HG02885 (cell line): ENCODE measurements at regions not wholly inside any gene's neighbourhood (a gene's known extent, or its start where the extent isn't known, plus 50 kb on each side); places are given as distances from the start of the nearest gene placed in this dataset.
"Not testable (repeated sequence)": the region's sequence is repeated elsewhere in the genome, so short reads cannot be mapped to it uniquely, and the experiment has no call there.

Experiments
- ATAC-seq: cut with Tn5 transposase; IDR thresholded peaks from one replicate; pipeline ENCODE4 v1.9.1; 2021; ENCODE audit warnings: mild to moderate bottlenecking; ENCODE audit not compliant: unreplicated experiment, poor library complexity

DNA sequence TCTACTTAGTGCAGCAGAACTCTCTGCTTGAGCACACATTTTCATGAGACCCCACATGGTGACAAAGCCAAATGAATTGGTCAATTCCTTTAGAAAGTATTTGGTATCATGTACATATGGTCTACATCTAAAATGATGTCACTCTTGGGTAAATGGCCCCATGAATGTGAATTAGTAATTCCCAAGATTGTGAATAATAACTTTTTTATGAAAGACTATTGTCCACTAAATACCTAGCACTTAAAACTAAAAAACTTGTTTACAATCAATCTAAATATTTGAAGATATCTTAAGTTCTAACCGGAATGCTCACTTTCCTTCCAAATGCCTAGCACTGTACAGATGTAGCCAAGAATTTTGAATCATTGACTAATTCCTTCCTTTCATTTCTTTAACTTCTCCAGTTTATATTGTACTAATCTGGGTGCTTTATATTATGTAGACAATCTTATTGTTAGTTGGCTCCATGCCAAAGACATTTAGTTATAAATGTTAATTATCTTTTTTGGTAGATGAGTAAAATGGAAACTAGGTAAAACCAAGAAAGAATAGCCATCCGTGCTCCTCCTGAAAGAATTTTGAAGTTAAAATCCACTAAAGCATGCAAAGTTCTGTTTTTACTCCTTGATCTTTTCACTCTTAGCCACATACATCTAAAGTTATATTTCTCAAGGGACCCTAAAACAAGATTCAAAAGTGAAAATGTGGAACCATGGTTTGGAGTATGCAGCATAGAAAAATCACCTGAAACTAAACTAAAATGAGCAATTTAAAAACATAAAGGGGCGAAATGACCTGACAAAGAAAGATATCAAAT, 145.0 kb upstream of the ARHGAP20 start:
- ATAC-seq = no peak

DNA sequence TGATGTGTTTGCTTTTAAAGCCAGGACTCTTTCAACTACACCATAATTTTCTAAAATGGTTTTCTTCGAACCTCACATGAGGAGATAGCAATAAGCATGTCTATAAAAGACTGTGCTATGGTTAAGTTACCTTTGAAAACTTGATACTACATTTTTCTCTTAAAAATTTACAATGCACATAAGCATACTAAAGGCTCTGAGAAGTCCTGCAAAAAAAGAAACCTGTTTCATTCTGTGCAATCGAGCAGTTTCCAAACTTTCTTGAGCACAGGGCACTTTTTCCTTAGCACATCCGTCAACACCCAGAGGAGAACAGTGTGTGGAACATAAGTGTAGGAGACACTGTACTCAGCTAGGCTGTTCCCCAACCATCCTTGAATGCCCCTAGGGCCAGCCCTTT, 144.1 kb upstream of the ARHGAP20 start:
- no peak for ATAC-seq

DNA sequence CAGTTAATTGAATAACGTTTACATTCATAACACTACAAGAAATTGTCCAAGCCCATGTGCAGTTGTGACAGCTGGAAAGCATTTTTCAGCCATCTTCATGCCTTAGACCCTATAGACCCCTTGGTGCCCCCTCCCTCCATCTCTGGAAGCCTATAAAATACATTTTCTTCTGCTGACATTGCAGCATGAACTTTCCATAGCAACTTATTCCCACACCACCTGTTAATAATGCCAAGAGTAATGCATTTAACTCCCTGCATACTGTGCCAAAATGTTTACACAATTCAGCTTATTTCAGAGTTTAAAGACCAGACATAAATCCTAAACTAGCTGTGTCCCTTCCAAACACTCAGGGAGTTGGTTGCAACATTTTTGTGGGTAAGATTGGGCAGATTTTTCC, 143.0 kb upstream of the ARHGAP20 start:
- ATAC-seq = no peak

DNA sequence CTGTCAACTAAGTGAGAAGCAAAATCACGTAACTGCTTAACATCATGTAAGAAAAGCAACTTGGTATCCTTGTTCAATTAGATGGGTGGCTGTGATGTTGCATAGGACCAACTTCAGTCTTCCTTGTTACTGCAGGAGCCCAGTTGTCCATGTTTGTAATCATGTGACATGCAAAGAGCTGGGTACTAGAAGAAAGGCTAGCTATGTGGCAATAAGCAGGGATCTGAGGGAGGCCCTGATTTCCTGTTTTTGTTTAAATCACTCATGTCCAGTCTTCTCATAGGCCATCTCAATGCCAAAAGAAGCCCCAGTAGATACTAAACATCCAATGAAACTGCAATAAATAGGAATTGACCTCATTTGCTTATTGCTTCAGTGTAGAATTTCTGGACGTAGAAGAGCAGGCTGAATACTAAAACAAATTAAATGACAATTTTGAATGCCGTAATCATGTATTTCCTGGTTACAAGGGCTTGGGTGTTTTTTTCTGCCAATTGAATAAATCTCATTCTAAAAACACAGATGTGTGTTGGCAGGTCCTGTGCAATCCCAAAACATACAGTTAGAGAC, 140.8 kb upstream of the ARHGAP20 start:
- no peak for ATAC-seq

DNA sequence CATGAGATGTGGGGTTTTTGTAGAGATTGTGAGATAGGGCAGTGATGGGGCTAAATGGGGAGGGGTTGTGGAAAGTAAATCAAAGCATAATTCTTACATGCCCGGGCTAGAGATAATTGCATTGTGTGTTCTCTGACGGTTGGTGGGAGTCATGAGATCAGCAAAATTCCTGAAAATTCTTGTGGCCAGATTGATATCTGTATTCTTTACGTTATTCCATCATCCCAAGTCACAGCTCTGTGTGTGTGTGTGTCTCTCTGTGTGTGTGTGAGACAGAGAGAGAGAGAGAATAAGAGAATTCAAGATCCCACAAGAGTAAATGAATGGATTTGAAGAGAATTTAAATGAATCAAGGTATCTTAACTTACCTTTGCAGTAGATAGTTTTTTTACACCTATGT, 138.6 kb upstream of the ARHGAP20 start:
- no peak for ATAC-seq

DNA sequence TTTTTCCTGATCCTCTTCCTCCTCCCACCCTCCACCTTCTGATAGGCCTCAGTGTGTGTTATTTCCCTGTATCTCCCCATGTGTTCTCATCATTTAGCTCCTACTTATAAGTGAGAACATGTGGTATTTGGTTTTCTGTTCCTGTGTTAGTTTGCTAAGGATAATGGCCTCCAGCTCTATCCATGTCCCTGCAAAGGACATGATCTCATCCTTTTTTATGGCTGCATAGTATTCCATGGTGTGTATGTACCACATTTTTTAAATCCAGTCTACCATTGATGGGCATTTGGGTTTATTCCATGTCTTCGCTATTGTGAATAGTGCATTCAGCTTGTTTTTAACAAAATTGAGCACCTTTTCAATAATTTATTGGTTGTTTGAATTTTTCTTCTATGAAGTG, 130.8 kb upstream of the ARHGAP20 start:
- not testable (repeated sequence) for ATAC-seq

DNA sequence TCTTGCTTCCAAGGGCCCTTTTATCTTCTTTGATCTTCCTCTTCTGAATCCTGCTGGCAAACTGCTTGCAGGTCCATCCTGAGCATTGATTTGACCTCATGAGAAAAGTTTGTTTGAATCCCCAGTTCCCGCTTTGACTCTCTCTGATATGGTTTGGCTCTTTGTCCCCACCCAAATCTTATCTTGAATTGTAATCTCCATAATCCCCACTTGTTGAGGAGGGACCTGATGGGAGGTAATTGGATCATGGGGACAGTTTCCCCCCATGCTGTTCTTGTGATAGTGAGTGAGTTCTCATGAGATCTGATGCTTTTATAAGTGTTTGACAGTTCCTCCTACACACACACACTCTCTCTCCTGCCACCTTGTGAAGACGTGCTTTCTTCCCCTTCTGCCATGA, 126.6 kb upstream of the ARHGAP20 start:
- no peak for ATAC-seq

DNA sequence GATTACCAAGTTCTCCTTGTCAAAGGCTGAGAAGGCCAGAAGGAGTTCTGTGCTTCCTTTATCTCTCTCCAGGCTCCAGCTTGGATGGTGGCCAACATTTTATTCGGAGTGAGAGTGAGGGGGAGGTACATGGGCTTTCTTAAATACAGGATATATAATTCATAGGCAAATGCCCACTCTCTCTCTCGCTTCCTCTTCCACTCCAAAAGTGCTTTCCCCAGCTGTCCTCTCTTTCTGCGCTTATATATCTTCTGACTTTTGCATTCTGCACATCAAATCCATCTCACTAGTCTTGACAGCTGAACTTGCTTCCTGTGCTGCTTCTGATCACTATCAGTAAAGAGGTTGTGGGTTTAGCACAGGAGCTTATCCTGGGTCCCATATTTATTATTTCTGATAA, 125.4 kb upstream of the ARHGAP20 start:
- ATAC-seq = no peak

DNA sequence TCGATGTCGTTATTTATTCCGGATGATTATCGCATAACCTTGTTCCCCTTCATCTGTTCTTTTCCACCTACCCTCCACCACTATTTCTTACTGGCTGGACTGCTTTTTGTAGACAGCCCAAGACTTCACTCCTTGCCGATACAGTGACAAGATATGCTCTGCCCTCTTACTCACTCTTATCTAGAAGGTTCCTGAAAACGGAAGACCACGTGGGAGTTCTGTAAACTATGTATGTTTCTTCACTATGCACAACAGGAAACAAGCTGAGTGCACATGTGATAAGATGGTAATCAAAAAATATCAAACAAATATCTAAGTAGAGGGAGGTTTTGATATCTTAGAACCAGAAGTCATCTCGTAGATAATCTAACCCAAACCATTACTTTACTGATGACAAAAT, 122.9 kb upstream of the ARHGAP20 start:
- ATAC-seq = no peak

DNA sequence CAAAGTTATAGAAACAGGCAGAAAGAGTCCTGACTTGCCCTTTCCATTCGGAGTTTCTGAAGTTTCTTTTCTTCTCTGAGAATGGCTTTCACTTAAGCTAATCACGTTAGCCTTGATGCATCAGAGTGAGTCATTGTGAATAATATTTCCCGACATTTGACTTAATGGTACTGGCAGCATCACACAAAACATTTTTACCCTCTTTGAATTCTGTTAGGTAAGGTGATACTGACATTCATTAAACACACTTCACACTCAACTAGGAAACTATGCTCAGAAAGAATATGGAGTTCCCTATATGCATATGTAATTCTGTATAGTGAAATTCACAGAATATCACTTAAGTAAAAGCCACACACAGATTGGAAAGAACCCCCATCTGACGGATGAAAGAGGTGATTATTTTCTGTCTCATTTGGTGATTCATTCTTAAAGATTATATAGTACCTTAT, 120.8 kb upstream of the ARHGAP20 start:
- ATAC-seq = no peak

DNA sequence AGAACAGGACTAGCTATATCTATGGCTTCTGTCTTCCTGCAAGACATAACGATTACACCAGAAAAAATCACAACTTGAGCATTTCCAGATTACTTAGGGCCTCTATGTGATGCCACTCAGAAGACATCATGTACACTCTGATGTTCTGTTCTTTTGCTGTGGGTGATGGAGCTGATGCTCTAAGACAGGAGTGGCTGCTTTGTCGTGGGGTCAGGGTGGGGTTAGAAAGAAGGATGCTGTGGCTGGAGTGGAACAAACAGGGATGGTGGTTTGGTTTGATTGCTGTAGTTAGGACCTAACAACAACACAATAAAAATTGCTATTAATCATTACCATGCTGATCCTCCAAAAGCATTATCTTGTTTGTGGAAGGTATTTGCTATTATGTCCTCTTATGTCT, 120.3 kb upstream of the ARHGAP20 start:
- ATAC-seq = no peak

DNA sequence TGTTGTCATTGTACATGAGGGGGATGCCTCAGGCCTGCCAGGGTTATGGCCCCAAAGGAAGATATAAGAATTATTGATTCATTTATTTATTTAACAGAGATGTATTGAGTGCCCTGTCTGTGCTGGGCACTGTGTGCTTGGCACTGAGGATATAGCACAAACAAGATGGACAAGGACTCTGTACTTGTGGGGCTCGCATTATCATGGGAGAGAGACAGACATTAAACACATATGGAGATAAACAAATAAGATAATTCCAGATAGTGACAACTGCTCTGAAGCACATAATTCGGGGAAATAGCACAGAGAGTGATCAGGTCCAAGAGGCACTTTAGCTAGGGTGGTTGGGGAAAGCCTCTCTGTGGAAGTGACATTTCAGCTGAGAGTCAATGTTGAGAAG, 119.8 kb upstream of the ARHGAP20 start:
- ATAC-seq = no peak

DNA sequence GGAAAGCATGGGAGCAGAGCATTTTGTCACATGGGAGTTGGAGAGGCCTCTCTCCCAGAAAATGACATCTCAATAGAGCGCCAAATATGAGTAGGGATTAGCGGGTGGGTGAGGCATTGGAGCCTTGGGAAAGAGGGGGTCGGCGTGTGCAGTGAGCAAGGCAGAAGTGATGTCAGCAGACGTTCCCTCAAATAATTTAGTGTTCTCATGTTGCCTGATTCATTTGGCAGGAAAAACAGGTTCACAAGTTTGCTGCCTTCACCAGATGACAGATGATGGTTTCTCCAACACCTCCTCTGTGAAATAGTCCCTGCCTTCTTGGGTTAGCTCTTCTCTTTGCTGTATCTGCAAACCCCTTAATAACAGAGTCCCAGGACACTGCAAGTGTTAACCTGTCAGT, 118.5 kb upstream of the ARHGAP20 start:
- ATAC-seq = no peak

DNA sequence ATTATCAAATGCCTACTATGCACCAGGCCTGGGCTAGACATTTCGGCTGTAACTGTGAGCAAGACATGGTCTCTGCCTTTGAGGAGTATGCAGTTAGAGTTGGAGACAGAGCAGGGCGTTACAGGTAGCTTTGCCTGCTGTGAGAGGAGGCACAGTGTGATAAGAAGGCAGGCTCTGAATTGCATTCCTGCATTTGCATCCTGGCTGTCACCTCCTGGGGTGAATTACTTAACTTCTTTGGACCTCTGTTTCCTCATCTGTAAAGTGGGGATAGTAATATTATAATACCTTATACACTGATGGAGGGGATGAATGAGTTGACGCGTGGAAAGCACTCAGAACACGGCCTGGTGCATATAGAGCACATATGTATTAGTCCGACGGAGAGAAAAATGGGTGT, 118.1 kb upstream of the ARHGAP20 start:
- ATAC-seq = no peak

DNA sequence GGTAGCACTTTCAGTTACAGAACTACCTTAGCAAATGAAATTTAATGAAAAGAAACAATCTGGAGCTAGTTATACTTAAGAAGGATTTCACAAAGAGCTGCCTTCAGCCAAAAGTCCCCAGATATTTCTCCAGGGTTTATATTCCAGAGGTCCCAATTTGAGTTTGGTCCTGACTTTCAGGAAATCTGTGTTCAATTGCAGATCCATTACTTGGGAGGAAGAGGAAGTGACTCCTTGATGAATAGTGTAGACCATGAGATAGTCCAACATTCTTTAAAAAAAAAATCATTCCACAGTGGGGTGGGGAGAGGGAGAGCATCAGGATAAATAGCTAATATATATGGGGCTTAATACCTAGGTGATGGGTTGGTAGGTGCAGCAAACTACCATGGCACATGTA, 117.6 kb upstream of the ARHGAP20 start:
- ATAC-seq = no peak

DNA sequence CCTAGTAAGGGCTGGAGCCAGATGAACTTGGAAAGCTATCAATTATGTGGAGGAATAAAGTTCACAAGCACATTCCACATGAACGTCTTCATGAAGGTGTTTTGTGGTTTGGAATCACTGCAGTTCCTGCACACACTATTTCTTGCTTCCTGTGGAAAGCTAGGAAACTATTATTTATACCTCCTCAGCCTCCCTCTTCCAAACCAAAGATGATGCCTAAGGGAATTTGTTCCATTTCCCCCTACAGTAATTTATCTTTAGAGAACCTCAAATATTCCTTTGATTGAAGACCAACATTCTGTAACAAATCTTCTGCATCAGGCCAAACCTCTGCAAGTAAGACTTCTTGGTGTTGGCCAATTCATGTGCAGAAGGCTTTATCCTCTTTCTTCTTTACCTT, 115.8 kb upstream of the ARHGAP20 start:
- no peak for ATAC-seq

DNA sequence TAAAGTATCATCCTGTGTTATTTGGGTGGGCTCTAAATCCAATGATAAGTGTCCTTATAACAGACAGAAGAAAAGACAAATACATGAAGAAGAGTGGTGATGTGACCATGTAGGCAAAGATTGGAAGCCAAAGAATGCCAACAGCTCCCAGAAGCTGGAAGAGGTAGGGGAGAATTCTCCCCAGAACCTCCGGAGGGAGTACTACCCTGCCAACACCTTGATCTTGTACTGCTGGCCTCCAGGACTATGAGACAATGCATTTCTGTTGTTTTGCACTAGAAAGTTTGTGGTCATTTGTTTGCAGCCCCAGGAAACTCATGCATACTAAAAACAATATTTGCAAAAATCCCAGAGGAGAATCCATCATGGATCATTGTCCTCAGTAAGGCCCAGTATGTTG, 115.0 kb upstream of the ARHGAP20 start:
- ATAC-seq = no peak

DNA sequence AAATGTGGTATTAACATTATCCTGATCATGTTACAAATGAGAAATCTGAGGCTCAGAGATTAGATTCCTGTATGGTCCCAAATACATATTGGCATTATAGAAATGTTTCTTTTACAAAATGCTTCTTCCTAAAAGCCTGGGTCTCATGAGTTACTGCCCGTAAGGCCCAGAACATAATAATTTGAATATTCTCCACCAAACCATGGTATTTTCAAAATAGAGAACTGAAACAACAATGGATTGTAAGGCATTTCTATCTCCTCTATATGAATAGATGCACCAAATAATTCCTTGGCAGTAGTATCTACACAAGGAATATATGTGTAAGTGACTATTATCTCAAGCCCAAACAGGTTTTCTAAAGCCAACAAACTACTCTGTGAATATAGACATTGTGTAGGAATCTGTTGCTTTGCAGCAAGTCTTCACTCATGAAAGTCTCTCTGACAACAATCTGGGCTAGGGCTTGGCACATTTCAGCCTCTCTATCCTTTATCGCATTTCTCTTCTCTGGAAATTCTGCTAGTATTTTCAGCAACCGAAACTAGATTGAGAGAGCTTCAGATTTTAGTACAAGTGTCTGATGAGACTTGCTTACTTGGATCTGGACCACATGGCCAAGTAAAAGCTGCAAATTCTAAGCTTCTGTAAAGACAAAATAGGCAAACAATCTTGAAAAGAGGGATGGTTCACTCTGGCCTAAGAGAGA, 112.8 kb upstream of the ARHGAP20 start:
- no peak for ATAC-seq

DNA sequence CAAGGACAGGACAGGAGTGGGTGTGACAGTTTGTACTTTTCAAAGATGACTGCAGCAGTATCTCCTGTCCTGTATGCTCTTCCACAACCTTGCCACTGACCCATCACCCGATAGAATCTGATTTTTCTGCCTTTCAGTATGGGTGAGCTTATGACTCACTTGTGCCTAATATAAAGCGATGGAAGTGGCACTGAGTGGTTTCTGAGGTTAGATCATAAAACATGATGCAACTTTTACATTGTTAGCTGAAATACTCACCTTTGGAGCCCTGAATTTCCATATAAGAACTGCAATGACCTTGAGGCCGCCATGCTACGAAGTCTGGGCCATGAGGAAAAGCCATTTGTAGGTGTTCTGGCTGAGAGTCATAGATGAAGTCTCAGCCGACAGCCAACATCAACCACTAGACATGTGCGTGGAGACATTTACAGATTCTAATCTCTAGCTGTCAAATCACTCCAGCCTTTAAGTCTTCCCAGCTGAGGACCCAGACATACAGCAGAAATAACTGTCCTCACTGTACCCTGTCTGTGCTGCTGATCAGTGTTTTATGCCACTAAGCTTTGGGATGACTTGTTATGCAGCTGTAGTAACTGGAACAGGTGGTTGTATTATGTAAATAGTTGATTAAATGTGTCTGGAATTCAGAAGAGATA, 105.9 kb upstream of the ARHGAP20 start:
- ATAC-seq = no peak

DNA sequence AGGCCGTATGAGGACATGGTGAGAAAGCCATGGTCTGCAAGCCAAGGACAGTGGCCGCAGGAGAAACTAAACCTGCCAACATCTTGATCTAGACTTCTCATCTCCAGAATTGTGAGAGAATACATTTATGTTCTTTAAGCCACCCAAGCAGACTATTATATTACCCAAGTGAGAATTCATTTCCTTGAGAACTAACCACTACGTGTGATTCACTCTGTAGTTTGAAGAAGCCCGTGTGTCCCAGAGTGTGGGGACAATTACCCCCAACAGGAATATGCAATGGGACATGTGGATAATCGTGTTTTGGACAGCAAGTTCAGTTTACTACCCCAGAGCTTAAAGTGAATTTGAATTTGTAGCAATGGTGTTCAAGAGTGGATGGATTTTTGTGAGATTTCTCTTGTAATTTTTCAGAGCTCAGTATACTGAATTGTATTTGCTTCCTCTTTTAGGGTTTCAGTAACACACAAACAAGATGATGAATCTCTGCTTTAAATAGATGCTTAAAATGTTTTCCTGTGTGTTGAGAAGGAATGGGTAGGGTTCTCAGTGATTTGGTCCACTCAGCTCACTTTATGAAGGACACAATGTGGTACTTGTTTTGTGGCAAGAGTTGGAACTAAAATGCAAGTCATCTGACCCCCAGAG, 100.0 kb upstream of the ARHGAP20 start:
- ATAC-seq = no peak
